Erythroblast (primary cell): ENCODE measurements at regions not wholly inside any gene's neighbourhood (a gene's known extent, or its start where the extent isn't known, plus 50 kb on each side); places are given as distances from the start of the nearest gene placed in this dataset.

ENCODE experiments used
- GATA1 ChIP-seq: IDR thresholded peaks from 2 replicates; pipeline ENCODE4 v1.6.1; 2011; ENCODE audit warnings: low read depth, mild to moderate bottlenecking, control low read depth, low read length, moderate library complexity
- POLR2A ChIP-seq: IDR thresholded peaks from 2 replicates; pipeline ENCODE4 v1.6.1; 2011; ENCODE audit warnings: mild to moderate bottlenecking, low read length

DNA sequence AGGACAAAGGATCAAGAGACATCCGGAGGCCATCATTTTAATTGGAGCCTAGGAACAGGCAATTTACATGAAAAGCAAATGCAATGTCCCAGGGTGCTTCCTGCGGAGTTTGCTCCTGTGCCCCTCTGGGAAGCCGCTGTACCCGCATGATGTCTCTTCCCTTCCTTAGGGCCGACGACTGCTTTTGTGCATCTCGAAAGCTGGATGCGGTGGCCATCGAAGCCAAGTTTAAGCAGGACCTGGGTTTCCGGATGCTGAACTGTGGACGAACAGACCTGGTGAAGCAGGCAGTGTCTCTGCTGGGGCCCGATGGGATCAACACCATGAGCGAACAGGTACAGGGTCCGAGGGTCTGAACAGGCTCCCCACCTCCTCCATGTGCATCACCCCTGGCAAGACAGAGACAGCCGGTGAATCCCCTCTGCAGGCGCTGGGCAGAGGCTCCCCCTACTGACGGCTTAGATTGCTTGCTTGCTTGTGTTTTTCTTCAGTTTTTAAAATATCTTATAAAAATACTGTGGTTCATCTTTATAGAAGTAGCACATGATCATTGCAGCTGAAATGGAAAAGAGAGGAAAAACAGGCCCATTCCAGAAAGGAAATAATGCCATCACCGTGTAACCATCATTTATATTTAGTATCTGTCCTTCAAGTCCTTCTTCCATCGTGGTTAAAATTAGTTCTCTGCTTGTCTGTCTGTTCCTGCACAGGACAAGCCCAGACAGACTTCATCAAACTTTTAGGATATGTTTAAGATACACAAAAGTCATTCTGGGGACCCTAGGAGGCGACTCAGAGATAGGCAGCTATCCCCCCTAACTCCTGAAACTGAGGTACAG, 75.4 kb upstream of the PWP1 start:
- no peak for TF ChIP-seq POLR2A
- TF ChIP-seq GATA1, result no peak
